Stimulated activated CD4-positive, alpha-beta T cell treated with anti-CD3 and anti-CD28 coated beads, Interleukin-1b, Interleukin-23, amount 100 ng/mL, for 4 hours (primary cell): ENCODE measurements at regions not wholly inside any gene's neighbourhood (a gene's known extent, or its start where the extent isn't known, plus 50 kb on each side); places are given as distances from the start of the nearest gene placed in this dataset.

ENCODE experiments used
- DNase-seq, 2 donors: peaks; one replicate each; pipeline ENCODE4 v3.0.0-alpha.2; 2020; ENCODE audit warnings: low read depth in 2 of 2

GRCh38 chr1:38547321-38547720, 312.3 kb downstream of the RRAGC start:
- DNase-seq, result no peak

- no peak for DNase-seq
Measured at GRCh38 chr1:38546636-38547035, 312.9 kb downstream of the RRAGC start.

- DNase-seq, result no peak
Measured at GRCh38 chr1:38541223-38541622, 318.3 kb downstream of the RRAGC start.

GRCh38 chr1:38539931-38540330, 319.6 kb downstream of the RRAGC start:
- DNase-seq, result no peak

GRCh38 chr1:38538834-38539233, 320.7 kb downstream of the RRAGC start:
- no peak for DNase-seq

- DNase-seq, result no peak
Measured at GRCh38 chr1:38536089-38536488, 323.5 kb downstream of the RRAGC start.

- DNase-seq, result no peak
Measured at GRCh38 chr1:38534473-38534823, 325.1 kb downstream of the RRAGC start.

GRCh38 chr1:38533772-38534472, 325.6 kb downstream of the RRAGC start:
- no peak for DNase-seq

- DNase-seq, result no peak
Measured at GRCh38 chr1:38530957-38531356, 328.6 kb downstream of the RRAGC start.

- DNase-seq, result no peak
Measured at GRCh38 chr1:38529946-38530345, 329.6 kb downstream of the RRAGC start.

GRCh38 chr1:38529391-38529790, 330.2 kb downstream of the RRAGC start:
- no peak for DNase-seq

- DNase-seq, result no peak
Measured at GRCh38 chr1:38528623-38529022, 330.9 kb downstream of the RRAGC start.

GRCh38 chr1:38527373-38527966, 332.1 kb downstream of the RRAGC start:
- peak; percentile 21 to 47 for DNase-seq

GRCh38 chr1:38526046-38526445, 333.5 kb downstream of the RRAGC start:
- DNase-seq, result no peak

- no peak for DNase-seq
Measured at GRCh38 chr1:38525343-38526043, 334.1 kb downstream of the RRAGC start.

GRCh38 chr1:38524025-38524641, 335.4 kb downstream of the RRAGC start:
- DNase-seq, result no peak

GRCh38 chr1:38523568-38523939, 336.0 kb downstream of the RRAGC start:
- DNase-seq, result no peak

GRCh38 chr1:38522915-38523567, 336.5 kb downstream of the RRAGC start:
- DNase-seq, result no peak

GRCh38 chr1:38516560-38516959, 343.0 kb downstream of the RRAGC start:
- DNase-seq, result no peak

GRCh38 chr1:38512789-38513188, 346.8 kb downstream of the RRAGC start:
- no peak for DNase-seq

- no peak for DNase-seq
Measured at GRCh38 chr1:38512024-38512767, 347.4 kb downstream of the RRAGC start.

- no peak for DNase-seq
Measured at GRCh38 chr1:38508232-38508631, 351.3 kb downstream of the RRAGC start.
